HL-60 (cell line): ENCODE measurements at regions not wholly inside any gene's neighbourhood (a gene's known extent, or its start where the extent isn't known, plus 50 kb on each side); places are given as distances from the start of the nearest gene placed in this dataset.

ENCODE experiments used
- CTCF ChIP-seq: IDR thresholded peaks from one replicate; pipeline ENCODE4 v1.5.1; 2011; ENCODE audit warnings: low read length, control low read depth, inconsistent platforms; ENCODE audit not compliant: insufficient read depth
- GABPA ChIP-seq: IDR thresholded peaks from 2 replicates; pipeline ENCODE4 v1.6.1; 2012; ENCODE audit warnings: low read depth

GRCh38 chr9:84123648-84124406, 143.2 kb downstream of the RMI1 start:
- TF ChIP-seq CTCF: no peak
- TF ChIP-seq GABPA: no peak
